GM21529 (cell line): ENCODE measurements at regions not wholly inside any gene's neighbourhood (a gene's known extent, or its start where the extent isn't known, plus 50 kb on each side); places are given as distances from the start of the nearest gene placed in this dataset.
"Not testable (repeated sequence)": the region's sequence is repeated elsewhere in the genome, so short reads cannot be mapped to it uniquely, and the experiment has no call there.

Source experiments
- ATAC-seq: cut with Tn5 transposase; IDR thresholded peaks from one replicate; pipeline ENCODE4 v1.9.1; 2021; ENCODE audit not compliant: unreplicated experiment

DNA sequence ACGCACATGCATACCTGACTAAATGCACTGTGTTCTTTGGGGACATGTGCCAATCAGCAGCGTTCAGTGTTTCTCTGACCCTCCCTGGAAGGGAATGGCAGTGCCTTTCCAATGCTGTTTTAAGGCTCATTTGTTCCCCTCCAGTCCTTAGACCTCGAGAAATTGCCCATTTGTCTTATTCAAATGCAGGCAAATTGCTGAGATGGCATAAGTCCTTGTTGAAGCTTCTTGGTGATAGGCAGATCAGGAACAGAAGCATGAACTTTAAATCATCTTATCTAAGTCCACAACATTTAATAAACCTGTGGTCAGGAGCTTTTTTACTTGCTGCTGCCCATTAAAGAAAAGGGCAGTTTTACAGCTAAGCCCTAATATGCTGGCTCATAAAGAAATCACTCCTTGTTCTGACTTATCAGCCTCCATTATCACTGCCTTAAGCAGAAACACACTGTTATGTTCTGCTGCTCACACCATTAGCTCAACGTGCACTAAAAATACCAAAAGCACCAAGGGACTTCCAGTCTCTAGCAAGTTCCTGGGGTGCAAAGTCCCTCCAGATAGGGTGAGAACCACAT, 112.9 kb upstream of the LRFN2 start:
- ATAC-seq, result no peak

DNA sequence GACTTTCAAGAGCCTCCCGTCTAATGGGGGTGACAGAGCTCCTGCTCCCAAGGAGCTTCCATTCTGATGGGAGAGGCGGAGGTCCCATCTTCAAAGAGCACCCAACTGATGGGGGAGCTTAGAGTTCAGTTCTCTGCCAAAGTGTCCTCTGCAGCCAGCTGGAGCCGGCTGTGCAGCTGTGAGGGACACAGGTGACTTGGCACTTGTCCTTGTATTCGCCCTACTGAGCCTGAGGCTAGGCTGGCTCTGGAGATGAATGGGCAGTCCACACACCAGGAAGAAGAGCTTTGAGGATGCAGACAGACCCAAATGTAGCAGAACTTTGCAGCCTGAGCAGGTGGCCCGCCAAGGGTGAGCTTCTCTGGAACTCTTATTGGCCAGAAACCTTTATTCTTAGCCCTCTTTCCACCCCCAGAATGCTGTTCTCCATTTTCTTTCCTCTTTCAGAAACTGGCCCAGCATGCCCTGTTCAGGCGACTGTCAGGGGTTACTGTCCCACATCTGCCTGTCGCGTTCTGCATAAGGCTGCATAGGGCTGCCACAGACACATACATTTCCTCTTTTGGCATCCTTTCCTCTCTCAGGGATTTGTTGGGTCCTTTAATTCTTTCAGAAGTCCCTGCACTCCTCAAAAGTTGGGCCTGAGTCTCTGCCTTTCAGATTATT, 108.7 kb upstream of the LRFN2 start:
- ATAC-seq, result no peak

DNA sequence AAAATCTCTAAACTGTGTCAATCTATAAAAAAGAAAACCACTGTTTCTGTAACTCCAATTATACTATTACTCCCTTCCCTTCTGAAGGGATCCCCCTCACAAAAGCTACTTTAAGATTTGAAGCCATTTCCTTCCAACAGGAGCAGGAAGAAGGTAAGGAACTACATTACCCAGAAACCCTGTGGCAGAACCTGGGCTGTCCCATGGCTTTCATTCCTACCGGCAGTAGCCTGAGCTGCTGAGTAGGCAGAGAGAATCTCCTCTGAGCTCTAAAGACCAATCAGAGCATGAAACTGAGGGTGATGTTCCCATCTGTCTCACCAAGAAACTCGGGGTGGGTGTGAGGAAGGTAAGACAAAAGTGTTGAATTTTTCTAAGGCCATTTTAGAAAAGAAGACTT, 108.0 kb upstream of the LRFN2 start:
- no peak for ATAC-seq

DNA sequence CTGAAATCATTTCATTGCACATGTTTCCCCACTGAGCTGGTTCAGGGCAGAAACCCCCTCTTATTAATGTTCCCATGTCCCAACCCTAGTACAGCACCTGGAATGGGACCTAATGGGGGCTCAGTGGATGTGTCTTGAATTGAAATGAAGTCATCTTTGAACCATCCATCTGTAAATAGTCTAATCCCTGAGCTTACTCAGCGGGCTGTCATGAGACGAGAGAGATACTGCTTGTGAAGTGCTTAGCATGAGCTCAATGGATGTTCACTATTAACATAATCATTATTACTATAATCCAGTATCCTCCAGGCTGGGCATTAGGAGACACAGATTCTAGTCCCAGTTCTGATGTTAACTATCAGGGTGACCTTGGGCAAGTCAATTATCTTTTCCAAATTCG, 106.6 kb upstream of the LRFN2 start:
- no peak for ATAC-seq

DNA sequence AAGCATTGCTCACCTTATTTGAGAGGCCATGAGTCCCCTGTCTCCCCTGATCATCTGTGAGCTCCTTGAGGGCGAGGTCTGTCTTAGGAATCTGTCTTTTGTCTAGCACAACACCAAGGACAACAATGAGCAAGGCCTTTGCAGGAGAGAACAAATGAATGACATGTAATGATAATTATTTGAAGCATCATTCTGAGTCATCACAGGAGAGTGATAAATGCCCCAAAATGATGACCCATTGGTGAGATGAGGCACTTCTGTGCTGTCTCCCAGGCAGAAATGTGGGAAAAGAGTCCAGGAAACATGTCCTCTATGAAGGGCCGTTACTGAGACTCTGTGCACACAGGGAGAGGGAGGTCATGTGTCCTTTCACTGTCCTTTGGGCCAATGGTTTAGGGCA, 105.2 kb upstream of the LRFN2 start:
- no peak for ATAC-seq

DNA sequence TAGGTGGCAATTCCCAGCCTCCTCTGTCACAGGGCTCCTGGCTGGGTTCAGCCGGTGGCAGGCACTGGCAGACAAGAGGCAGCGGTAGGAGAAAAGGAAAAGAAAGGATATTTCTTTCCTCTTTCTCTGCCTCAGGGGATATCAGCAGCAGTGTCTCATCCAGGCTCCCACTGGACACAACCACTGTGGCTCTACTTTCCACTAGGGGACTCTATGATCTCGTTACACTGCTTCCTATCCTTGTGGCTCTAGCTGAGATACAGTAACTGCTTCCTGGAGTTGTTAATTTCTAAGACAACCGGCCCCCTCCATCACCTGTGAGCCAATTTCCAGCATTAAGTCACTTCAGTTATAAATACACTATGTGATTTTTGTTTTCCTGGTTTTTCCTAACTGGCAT, 102.0 kb upstream of the LRFN2 start:
- ATAC-seq, result no peak

DNA sequence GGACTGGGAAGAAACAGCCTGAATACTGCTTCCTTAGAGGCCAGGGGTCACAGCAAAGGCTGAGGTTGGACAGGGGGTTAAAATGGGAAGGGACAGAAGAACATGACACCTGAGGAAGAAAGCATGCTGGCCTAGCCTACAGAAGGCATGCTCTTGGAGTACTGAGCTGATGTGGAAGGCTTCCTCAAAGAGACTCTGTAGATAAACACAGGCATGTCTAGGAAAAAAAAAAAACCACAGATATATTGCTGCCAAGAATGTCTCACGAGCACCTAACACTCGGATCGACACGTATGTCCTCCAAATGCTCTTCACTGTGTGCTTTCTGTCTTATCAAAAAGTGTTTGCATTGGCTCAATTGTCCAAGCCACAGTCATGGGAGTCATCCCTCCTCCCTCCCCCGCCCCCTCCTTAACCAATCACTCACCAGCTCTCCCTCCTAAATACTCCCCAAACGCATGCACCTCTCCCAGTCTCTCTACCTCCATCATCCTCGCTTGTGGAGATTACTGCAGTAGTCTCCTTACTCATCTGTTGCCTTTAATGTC, 101.1 kb upstream of the LRFN2 start:
- no peak for ATAC-seq

DNA sequence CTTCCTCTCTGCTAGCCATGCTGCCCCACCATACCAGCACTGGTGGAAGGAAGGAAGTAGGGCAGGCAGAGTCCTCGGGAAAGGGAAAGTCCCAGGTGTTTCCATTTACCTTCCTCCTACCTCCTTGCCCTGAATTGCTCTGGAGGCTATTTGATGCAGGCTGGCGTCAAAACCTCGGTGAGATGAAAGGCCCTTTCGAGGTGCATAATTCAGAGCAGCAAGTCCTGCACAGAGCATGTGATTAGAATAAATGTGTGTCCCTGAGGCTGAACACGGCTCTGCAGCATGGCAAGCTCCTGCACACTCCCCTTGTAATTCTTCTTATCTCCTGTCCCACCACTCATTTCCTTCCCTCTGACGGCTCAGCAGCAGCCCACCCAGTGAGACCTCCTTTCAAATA, 98.7 kb upstream of the LRFN2 start:
- ATAC-seq, result no peak

DNA sequence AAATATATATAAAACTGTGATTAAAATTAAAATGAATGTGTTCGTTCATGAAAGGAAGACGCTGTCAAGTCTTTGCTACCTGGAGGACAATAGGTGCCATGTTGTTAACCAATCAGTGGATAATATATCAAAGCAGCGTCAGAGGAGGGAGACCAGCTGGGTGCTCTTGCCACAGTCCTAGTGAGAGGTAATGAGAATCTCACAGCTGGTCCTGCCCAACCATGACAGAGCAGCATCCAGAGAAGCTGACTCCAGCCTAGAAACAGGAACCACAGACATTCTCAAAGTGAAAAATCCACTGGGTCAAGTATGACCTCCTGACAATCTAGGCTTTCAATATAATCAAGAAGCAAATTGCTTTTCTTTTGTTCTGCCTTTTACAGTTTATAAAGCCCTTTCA, 94.5 kb upstream of the LRFN2 start:
- ATAC-seq, result no peak

DNA sequence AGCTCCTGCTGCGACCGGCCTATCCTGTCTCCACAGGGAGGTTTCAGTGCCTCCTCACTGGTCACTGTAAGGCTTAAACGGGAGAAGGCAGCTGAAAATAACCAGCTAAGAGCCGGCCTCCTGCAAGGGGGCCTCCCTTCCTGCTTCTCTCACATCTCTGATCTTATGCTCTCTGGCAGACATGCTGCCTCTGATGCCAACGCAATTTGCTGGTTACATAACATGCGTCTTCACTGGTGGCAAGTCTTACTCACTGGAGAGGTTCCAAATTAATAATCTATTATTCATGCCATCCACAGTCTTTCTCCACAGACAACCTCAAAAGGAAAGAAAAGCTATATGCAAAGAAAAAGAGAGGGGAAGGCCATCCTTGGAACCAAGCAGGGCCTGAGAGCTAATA, 91.8 kb upstream of the LRFN2 start:
- no peak for ATAC-seq

DNA sequence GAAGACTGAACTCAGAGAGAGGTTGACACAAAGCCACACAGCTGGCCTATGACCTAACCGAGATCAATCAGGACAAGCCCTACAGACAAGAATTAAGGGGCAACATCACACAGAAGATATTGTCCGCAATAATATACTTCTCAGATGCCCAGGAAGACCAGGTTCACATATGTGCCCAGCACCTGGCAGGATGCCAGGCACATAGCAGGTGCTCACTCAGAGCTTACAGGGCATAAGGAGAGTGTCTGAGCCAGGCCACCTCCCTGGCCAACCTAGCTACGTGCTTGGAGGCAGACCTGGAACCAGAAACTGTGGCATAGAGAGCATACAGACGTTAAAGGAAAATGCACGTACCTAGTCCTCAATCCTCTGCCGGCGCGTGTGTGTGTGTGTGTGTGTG, 87.0 kb upstream of the LRFN2 start:
- no peak for ATAC-seq

DNA sequence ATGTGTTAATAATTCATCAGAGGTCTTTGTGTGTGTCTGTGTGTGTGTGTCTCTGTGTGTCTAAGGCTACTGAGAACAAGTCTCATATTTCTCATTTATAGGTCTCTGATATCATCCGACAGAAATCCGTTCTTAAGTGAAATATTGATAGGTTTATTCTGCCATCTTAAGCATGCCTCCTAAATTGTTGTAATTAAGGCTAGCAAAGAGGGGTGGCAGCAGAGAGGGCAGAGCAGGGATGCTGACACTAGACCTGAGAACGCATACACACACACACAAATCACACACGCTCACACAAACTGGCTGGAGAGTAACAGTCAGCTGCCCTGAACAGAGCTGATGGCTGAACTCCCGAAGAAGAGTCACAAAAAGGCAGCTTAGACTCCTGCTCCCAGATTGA, 84.9 kb upstream of the LRFN2 start:
- ATAC-seq, result no peak

DNA sequence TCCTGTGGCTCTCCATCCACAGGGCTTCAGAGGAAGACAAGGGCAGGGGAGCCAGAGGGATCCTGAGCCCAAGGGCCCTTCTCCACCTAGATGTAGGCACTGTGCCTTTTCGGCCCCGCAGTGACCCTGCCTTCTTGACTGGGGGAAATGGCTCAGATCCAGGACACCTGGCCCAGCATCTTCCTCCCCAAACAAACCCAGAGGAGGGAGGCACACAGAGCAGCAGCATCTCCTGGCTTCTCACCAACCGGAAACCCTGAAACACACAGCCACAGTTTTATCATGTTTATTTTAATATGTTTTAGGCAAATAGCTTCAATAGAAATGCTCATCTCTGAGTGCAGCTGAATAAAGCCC, 84.5 kb upstream of the LRFN2 start:
- ATAC-seq, result no peak

DNA sequence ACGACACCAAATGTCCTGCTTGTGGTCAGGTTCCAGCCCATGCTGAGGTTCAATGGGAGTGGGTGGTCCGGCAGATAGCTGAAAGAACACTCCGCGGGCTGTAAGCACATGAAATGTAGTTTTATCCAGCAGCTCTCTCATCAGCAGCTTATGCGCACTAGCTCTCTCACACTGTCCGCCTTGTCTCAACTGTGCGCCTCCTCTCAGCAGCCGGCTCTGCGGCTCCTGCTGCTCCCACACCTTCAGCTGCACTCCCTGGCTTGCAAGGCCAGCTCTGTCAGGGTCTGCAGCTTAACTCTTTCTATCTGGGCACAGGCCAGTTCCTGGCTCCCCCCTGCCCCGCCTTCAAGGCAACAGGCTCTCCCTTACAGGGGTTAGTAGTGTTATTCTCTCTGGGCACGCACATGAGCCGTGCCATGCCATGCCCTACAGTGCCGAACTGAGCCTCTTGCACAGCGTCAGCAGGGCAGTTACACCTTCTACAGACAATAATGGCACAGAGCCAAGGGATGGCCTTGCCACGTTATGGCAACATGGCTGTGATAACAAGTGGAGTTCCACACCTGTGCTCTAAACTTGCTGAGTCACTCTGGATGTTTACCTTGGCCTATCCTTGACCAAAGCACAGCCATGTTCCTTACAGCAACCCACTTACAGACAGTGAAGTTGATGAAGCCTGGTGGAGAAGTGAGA, 84.0 kb upstream of the LRFN2 start:
- ATAC-seq, result no peak

DNA sequence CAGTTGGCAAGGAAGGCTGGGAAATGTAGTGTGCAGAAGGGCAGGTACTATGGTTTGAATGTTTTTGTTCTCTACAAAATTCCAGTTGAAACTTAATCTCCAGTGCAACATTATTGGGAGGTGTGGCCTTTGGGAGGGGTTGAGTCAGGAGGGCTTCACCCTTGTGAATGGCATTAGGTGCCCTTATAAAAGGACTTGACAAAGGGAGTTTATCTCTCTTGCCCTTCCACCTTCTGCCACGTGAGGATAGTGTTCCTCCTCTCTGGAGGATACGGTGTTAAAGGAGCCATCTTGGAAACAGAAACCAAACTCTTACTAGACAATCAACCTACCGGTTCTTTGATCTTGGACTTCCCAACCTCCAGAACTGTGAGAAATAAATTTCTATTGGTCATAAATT, 82.2 kb upstream of the LRFN2 start:
- ATAC-seq, result no peak

DNA sequence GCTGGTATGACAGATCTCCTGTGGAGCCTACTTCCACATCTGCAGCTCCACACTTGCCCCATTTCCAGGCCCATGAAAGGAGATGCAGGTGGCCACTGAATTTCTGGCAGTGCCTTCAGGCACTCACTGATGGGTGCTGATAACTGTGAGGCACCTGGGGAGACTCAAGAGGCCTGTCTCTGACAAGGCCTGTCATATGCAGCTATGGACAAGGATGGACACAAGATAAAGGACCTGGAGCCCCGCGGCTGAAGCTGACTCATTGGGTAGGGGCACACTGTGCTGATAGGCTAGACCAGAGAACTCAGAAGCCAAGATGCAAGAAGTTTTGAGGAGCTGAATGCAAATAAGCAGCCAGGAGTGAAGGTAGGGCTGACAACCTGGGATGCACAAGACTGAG, 81.0 kb upstream of the LRFN2 start:
- no peak for ATAC-seq

DNA sequence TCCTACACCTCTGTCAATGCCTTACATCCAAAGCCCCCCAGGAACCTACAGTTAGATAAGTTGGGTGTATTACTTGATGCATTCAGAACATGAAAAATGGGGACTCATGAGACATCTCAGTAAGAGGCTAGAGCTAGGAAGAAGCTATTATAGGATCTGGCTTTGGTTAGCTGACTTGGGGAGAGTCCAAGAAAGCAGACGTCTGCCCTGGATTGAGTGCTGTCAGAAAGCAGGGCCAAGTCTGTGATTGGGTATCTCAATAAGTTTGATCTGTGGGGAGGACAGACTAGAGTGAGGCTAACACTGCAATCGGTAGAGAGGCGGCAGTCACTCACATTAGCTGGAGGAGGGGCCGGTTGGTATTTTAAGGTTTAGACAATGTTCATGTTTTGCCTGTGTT, 79.4 kb upstream of the LRFN2 start:
- ATAC-seq, result no peak

DNA sequence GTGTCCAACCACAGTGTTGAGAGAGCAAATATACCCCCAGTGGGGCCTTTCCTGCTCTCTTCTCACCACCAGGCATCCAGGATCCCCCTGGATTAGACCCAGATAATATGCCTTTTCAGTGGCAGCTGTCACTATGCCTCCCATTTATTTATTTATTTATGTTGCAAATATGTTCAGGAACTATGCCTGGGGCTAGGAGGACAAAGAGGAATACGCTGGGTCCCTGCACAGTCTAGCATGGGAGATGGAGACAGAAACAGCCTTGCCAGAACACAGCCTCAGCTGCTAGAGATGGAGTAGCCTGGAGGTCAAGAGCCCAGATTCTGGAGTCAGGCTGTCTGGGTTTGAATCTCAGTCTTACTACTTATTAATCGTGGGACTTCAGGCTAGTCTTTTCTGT, 74.6 kb upstream of the LRFN2 start:
- no peak for ATAC-seq

DNA sequence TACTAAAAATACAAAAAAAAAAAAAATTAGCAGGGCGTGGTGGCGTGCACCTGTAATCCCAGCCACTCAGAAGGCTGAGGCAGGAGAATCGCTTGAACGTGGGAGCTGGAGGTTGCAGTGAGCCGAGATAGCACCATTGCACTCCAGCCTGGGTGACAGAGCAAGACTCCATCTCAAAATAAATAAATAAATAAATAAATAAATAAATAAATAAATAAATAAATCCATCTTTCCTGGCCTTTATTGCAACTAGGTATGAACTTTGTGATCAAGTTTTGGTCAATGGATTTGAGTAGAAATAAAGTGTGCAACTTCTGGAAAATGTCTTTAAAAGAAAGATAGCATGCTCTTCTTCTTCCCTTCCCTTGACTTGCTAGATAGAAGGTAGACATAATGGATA, 69.6 kb upstream of the LRFN2 start:
- ATAC-seq, result not testable (repeated sequence)

DNA sequence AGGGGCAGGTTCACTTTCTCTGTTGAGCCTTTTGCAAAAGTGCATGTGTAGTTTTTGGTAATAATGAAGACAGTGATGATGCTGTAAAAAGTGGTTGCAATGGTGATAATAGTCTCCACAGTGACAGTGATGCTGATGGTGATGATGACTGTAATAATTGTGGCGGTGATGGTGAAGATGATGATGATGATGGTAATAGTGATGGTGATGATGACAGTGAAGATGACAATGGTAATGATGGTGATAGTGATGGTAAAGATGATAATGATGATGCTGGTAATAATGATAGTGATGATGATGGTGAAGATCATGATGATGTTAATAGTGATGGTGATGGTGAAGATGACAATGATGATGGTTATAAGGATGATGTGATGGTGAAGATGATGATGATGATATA, 67.7 kb upstream of the LRFN2 start:
- no peak for ATAC-seq

DNA sequence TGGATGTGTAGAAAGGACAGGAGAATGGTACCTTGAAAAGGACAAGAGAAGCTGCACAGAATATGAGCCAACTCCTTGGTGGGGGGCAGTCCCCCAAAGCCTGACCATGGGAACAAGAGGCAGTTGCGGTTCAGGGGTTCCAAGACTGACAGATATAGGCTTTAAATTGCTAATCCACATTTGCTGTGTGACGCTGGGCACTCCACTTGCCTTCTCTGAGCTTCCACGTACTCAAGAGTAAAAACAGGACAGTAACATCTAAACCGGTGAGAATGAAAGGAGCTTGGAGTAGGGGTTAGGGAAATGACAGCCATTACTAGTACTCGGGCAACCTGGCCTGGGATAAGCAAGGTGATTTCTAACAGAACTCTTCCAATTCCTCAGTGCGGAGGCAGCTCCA, 57.9 kb upstream of the LRFN2 start:
- ATAC-seq, result no peak

DNA sequence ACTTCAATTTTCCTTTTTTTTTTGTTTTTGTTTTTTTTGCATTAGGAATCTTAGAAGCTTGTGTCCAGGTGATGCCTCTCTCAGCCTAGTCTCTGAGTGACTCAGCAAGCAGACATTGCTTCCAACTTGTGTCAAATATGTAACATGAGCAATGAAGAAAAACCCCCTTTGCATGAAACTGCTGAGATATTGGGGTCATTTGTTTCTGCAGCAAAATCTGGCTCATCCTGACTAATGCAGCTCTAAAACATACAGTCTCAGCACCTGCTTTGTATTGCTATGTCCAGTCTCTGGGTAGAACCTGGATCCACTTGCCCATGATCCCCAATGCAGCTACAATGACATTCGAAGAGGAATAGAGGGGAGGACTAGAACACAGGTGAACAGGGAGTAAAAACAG, 55.7 kb upstream of the LRFN2 start:
- no peak for ATAC-seq

DNA sequence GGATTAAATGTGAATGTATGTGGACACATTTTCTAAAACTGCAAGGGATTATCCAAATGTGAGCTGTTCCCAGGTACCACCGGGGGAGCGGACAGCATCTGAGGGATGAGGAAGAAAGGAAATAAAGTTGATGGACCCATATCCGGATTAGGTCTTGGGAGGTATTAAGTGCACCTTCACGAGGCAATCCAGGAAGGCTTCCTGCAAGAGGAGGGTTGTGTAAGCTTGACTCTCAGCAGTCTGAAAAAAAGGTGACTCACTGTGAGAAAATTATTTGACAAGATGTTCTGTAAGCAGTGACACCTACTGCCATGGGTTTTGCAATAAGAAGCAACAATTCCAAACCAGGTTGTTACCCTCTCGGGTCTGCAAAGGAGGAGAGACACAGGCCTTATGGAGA, 55.0 kb upstream of the LRFN2 start:
- ATAC-seq, result no peak
